ENCODE measurements at regions not wholly inside any gene's neighbourhood (a gene's known extent, or its start where the extent isn't known, plus 50 kb on each side); places are given as distances from the start of the nearest gene placed in this dataset.

DNA sequence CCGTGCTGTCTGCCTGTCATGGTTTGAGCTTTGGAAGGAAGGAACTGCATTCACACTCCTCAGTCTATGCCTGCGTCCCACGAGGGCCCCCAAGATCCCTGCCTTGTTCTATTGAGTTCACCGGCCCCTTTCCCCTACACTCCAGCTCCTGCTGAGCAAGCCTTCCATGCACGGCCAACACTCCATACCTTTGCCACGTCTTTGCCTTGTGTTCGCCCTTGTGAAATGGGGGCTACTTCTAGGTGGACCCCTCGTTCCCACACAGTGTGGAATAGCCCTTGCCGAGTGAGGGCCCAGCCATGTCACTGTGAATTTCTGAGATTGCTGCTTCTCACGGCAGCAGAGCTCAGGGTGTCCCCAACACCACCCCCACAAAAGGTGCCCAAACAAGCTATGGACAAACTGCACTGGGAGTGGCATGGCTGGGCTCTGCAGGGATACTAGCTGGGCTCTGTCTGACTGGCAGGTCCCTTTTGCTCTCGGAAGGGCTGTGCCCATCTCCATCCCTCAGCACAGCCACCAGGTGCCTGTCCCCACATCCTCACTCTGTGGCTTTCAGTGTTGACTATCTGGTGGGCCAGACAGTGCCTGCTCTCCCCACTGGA is 67.9 kb upstream of the ADAMTS2 start:
- CTCF ChIA-PET, result no interaction called here

More for the DNA sequence above, 67.9 kb upstream of the ADAMTS2 start:
- POLR2A ChIA-PET, result no interaction called here
- H3K79me2 ChIP-seq (ENCODE audit: control insufficient read depth, insufficient read depth, low read length), result no peaks in the 10 kb centered on the region
- no peaks in the 10 kb centered on the region for H3K27me3 ChIP-seq (ENCODE audit: control insufficient read depth in 2 of 2, insufficient read depth in 2 of 2, low read length in 2 of 2)
- H3K4me2 ChIP-seq (ENCODE audit: insufficient read depth, low read length), result no peak overlapping the region
- intact Hi-C loops (cut with micrococcal nuclease) (no loop called here), dilution Hi-C loops (cut with MboI; ENCODE audit: extremely low pct_ligation_motif_present, low sequenced_read_pairs) (no loop called here)
- H3K4me1 ChIP-seq (ENCODE audit: control insufficient read depth, extremely low read depth, insufficient read depth, low read length), result no peaks in the 10 kb centered on the region
- no peak overlapping the region for H3K4me3 ChIP-seq (replicated peaks in 1 of 3; ENCODE audit: insufficient read depth in 1 of 3, low read depth in 1 of 3, low read length in 3 of 3)
- no peak overlapping the region for H3K9ac ChIP-seq (replicated peaks; ENCODE audit: extremely low read depth, insufficient read depth, low read length)
- BruUV-seq (replicated peaks), result no TSS peak
- H3K27ac ChIP-seq (ENCODE audit: insufficient read depth, low read depth, low read length), result no peak overlapping the region
- H3K9me3 ChIP-seq (replicated peaks; ENCODE audit: control insufficient read depth, insufficient read depth, low read length), result peaks cover 2% of the 10 kb centered on the region
- no peak overlapping the region for H2AFZ ChIP-seq (ENCODE audit: low read depth, low read length)
- FAIRE-seq (no peak), DNase-seq (ENCODE audit: low read depth, low spot score) (no peak)
- H4K20me1 ChIP-seq (replicated peaks; ENCODE audit: control insufficient read depth, extremely low read depth, insufficient read depth, low read length), result no peaks in the 10 kb centered on the region
- no peaks in the 10 kb centered on the region for H3K9me1 ChIP-seq (replicated peaks; ENCODE audit: control insufficient read depth, extremely low read depth, insufficient read depth, low read length)
- H3K36me3 ChIP-seq (ENCODE audit: control insufficient read depth in 2 of 2, extremely low read depth in 1 of 2, insufficient read depth in 2 of 2, low read length in 2 of 2), result no peaks in the 10 kb centered on the region
- TF ChIP-seq JUN (IDR thresholded peaks at IDR 0.05; ENCODE audit: borderline replicate concordance, insufficient read depth, insufficient read length, low read depth) (no peak), FOS (IDR thresholded peaks at IDR 0.05; ENCODE audit: borderline replicate concordance, insufficient read depth, low read length) (no peak), GATA2 (IDR thresholded peaks at IDR 0.05; ENCODE audit: insufficient read depth, insufficient read length, low read depth, low read length) (no peak), MAX (IDR thresholded peaks at IDR 0.05; ENCODE audit: insufficient read depth, insufficient read length) (no peak), EZH2 (IDR thresholded peaks at IDR 0.05; ENCODE audit: borderline replicate concordance, low read depth, low read length, severe bottlenecking) (no peak), POLR2AphosphoS5 (IDR thresholded peaks at IDR 0.05; ENCODE audit: insufficient read depth, low read depth, low read length) (no peak), MYC (IDR thresholded peaks at IDR 0.05; ENCODE audit: low read depth, low read length) (no peak), POLR2A (IDR thresholded peaks at IDR 0.05; ENCODE audit: low read depth, low read length) (no peak)
- TF ChIP-seq, protein P1, sequence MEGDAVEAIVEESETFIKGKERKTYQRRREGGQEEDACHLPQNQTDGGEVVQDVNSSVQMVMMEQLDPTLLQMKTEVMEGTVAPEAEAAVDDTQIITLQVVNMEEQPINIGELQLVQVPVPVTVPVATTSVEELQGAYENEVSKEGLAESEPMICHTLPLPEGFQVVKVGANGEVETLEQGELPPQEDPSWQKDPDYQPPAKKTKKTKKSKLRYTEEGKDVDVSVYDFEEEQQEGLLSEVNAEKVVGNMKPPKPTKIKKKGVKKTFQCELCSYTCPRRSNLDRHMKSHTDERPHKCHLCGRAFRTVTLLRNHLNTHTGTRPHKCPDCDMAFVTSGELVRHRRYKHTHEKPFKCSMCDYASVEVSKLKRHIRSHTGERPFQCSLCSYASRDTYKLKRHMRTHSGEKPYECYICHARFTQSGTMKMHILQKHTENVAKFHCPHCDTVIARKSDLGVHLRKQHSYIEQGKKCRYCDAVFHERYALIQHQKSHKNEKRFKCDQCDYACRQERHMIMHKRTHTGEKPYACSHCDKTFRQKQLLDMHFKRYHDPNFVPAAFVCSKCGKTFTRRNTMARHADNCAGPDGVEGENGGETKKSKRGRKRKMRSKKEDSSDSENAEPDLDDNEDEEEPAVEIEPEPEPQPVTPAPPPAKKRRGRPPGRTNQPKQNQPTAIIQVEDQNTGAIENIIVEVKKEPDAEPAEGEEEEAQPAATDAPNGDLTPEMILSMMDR (IDR thresholded peaks at IDR 0.05; ENCODE audit: extremely low read depth in 1 of 2, insufficient read depth in 1 of 2, low read depth in 1 of 2, low read length in 2 of 2), result no peak

All from endothelial cell of umbilical vein (primary cell).